ENCODE measurements at regions not wholly inside any gene's neighbourhood (a gene's known extent, or its start where the extent isn't known, plus 50 kb on each side); places are given as distances from the start of the nearest gene placed in this dataset.

GRCh38 chr7:18344536-18344935 lies 151.0 kb upstream of the HDAC9 start:
- Histone ChIP-seq H4K20me1 (ENCODE audit: insufficient read depth, low read length) (no peaks in the 10 kb centered on the region), H3K14ac (replicated peaks; ENCODE audit: low read depth, low read length) (no peak overlapping the region), H3K4me1 (ENCODE audit: control insufficient read depth, insufficient read depth, low read length) (no peaks in the 10 kb centered on the region), H3K4me2 (ENCODE audit: low read depth, low read length) (no peak overlapping the region), H3K18ac (ENCODE audit: low read depth, low read length) (no peak overlapping the region), H3K4ac (ENCODE audit: low read depth, low read length) (no peak overlapping the region), H3K27ac (ENCODE audit: insufficient read depth, low read length) (no peak overlapping the region), H2BK120ac (ENCODE audit: low read depth, low read length) (no peak overlapping the region), H3K79me1 (ENCODE audit: low read depth in 1 of 2, low read length in 2 of 2) (no peaks in the 10 kb centered on the region), H2BK5ac (ENCODE audit: low read depth, low read length, poor library complexity, severe bottlenecking) (no peak overlapping the region), H3K9me3 (ENCODE audit: control insufficient read depth, insufficient read depth, low read length) (no peaks in the 10 kb centered on the region; the same call in 1 of the 2 replicates), H4K8ac (ENCODE audit: low read depth in 2 of 2, low read length in 2 of 2) (no peak overlapping the region), H2BK20ac (ENCODE audit: low read depth, low read length) (no peak overlapping the region), H3K23ac (ENCODE audit: low read depth, low read length) (no peak overlapping the region), H3K36me3 (ENCODE audit: control insufficient read depth, insufficient read depth, low read length) (no peaks in the 10 kb centered on the region), H3K4me3 (ENCODE audit: insufficient read depth, low read depth, low read length) (no peak overlapping the region), H2AFZ (replicated peaks; ENCODE audit: low read length, poor library complexity) (no peak overlapping the region), H2BK15ac (ENCODE audit: low read depth, low read length) (no peak overlapping the region), H3K27me3 (ENCODE audit: control insufficient read depth, insufficient read depth, low read length) (no peaks in the 10 kb centered on the region), H3K9ac (ENCODE audit: low read depth, low read length) (no peak overlapping the region), H4K91ac (ENCODE audit: insufficient read depth, low read depth, low read length) (no peak overlapping the region), H4K5ac (ENCODE audit: low read depth, low read length) (no peak overlapping the region), H3K56ac (ENCODE audit: extremely low read depth, insufficient read depth, low read length) (no peak overlapping the region), H2AK9ac (replicated peaks; ENCODE audit: low read depth, low read length, poor library complexity) (no peak overlapping the region), H3K9me1 (ENCODE audit: insufficient read depth, low read length) (no peaks in the 10 kb centered on the region), H2AK5ac (ENCODE audit: low read depth, low read length) (no peak overlapping the region)
- POLR2A ChIA-PET (ENCODE audit: unreplicated experiment): no interaction called here
- BruUV-seq (replicated peaks): no TSS peak
- CTCF ChIA-PET: interaction anchor here (1.0 to 1.9 kb wide), 5 partner anchors 10 to 638 kb away, joined by 4 to 8 read pairs (median 5); no protein-coding TSS in a partner anchor
- in situ Hi-C loops (cut with MboI; ENCODE audit: low sequenced_read_pairs): loop anchor here (10.0 to 25.0 kb wide), 2 partner anchors 570 to 1432 kb away; no protein-coding TSS in a partner anchor
- dilution Hi-C loops (cut with HindIII; ENCODE audit: low sequenced_read_pairs, unreplicated experiment): no loop called here
- intact Hi-C loops (cut with micrococcal nuclease): loop anchor here (1.0 kb wide), 1 partner anchor 663 kb away; no protein-coding TSS in a partner anchor
- DNase-seq: no peak
- no peak for TF ChIP-seq CEBPB (IDR thresholded peaks at IDR 0.05; ENCODE audit: low read depth, low read length)
- no peak for TF ChIP-seq CTCF (conservative IDR thresholded peaks at IDR 0.05; ENCODE audit: low read depth, low read length)
- no peak for TF ChIP-seq MXI1 (IDR thresholded peaks at IDR 0.05; ENCODE audit: borderline replicate concordance, low read depth, low read length)
- TF ChIP-seq MAFK (IDR thresholded peaks at IDR 0.05; ENCODE audit: low read depth, low read length): no peak
- TF ChIP-seq NFE2L2 (IDR thresholded peaks at IDR 0.05; ENCODE audit: low read depth, low read length): no peak
- no peak for TF ChIP-seq SMC3 (IDR thresholded peaks at IDR 0.05; ENCODE audit: low read depth, low read length)
- no peak for TF ChIP-seq RCOR1 (IDR thresholded peaks at IDR 0.05; ENCODE audit: insufficient replicate concordance, low read length)
- TF ChIP-seq, protein P1, sequence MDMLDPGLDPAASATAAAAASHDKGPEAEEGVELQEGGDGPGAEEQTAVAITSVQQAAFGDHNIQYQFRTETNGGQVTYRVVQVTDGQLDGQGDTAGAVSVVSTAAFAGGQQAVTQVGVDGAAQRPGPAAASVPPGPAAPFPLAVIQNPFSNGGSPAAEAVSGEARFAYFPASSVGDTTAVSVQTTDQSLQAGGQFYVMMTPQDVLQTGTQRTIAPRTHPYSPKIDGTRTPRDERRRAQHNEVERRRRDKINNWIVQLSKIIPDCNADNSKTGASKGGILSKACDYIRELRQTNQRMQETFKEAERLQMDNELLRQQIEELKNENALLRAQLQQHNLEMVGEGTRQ (IDR thresholded peaks at IDR 0.05; ENCODE audit: low read depth, low read length): no peak
- TF ChIP-seq, protein P2, sequence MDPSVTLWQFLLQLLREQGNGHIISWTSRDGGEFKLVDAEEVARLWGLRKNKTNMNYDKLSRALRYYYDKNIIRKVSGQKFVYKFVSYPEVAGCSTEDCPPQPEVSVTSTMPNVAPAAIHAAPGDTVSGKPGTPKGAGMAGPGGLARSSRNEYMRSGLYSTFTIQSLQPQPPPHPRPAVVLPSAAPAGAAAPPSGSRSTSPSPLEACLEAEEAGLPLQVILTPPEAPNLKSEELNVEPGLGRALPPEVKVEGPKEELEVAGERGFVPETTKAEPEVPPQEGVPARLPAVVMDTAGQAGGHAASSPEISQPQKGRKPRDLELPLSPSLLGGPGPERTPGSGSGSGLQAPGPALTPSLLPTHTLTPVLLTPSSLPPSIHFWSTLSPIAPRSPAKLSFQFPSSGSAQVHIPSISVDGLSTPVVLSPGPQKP (IDR thresholded peaks at IDR 0.05; ENCODE audit: borderline replicate concordance, low read depth, low read length): no peak
- no peak for TF ChIP-seq MAZ (IDR thresholded peaks at IDR 0.05; ENCODE audit: borderline replicate concordance, low read depth, low read length)
- TF ChIP-seq FOS (IDR thresholded peaks at IDR 0.05; ENCODE audit: low read depth, low read length): no peak
- no peak for TF ChIP-seq BHLHE40 (IDR thresholded peaks at IDR 0.05; ENCODE audit: low read depth, low read length)
- no peak for TF ChIP-seq CHD1 (IDR thresholded peaks at IDR 0.05; ENCODE audit: low read depth, low read length)
- TF ChIP-seq POLR2A (IDR thresholded peaks at IDR 0.05; ENCODE audit: low read depth, low read length): no peak
- no peak for TF ChIP-seq RFX5 (IDR thresholded peaks at IDR 0.05; ENCODE audit: low read depth, low read length)
- no peak for TF ChIP-seq RAD21 (IDR thresholded peaks at IDR 0.05; ENCODE audit: low read length)
- no peak for ATAC-seq (ENCODE audit: low read depth)

Measured in IMR-90 (cell line).